ENCODE measurements at regions not wholly inside any gene's neighbourhood (a gene's known extent, or its start where the extent isn't known, plus 50 kb on each side); places are given as distances from the start of the nearest gene placed in this dataset.

GRCh38 chr2:9762164-9762563 is 81.1 kb upstream of the TAF1B start:
- Histone ChIP-seq H3K9me3 (no peaks in the 10 kb centered on the region), H3K27me3 (no peaks in the 10 kb centered on the region), H3K4me1 (peaks cover 50 to 54% of the 10 kb centered on the region in 2 donors), H3K36me3 (no peaks in the 10 kb centered on the region), H3K4me3 (no peak overlapping the region), H3K27ac (no peak overlapping the region)
- intact Hi-C loops (cut with DNase I; ENCODE audit: low total_unique reads) (loop anchor here (10.0 kb wide), 1 partner anchor 287 kb away; the partner anchor contains the start of gene IAH1), in situ Hi-C loops (cut with MboI; ENCODE audit: low sequenced_read_pairs in 4 of 4) (no loop called here)
- DNase-seq (no peak), ATAC-seq (no peak)
- TF ChIP-seq POLR2A (IDR thresholded peaks at IDR 0.05) (no peak), CTCF (IDR thresholded peaks at IDR 0.05 in 4 of 5, conservative IDR thresholded peaks at IDR 0.05 in 1 of 5) (no peak)

- in situ Hi-C loops (cut with MboI; ENCODE audit: low sequenced_read_pairs in 4 of 4) (no loop called here), intact Hi-C loops (cut with DNase I; ENCODE audit: low total_unique reads) (loop anchor here (10.0 kb wide), 1 partner anchor 288 kb away; the partner anchor contains the start of gene IAH1)
- Histone ChIP-seq H3K9me3 (no peaks in the 10 kb centered on the region), H3K36me3 (no peaks in the 10 kb centered on the region), H3K4me1 (peaks cover 43 to 46% of the 10 kb centered on the region in 2 donors), H3K27ac (peak overlapping the region in 3 of 4 donors; percentile 57 to 70 (median 68)), H3K27me3 (no peaks in the 10 kb centered on the region), H3K4me3 (no peak overlapping the region)
- DNase-seq (peak in 1 of 2 donors; percentile 12), ATAC-seq (no peak)
- TF ChIP-seq POLR2A (IDR thresholded peaks at IDR 0.05) = no peak
- TF ChIP-seq CTCF (IDR thresholded peaks at IDR 0.05 in 4 of 5, conservative IDR thresholded peaks at IDR 0.05 in 1 of 5) = no peak
These were observed 80.3 kb upstream of the TAF1B start for GRCh38 chr2:9762941-9763340.

- in situ Hi-C loops (cut with MboI; ENCODE audit: low sequenced_read_pairs in 4 of 4) (no loop called here), intact Hi-C loops (cut with DNase I; ENCODE audit: low total_unique reads) (loop anchor here (10.0 kb wide), 1 partner anchor 289 kb away; the partner anchor contains the start of gene IAH1)
- Histone ChIP-seq H3K4me3 (no peak overlapping the region), H3K36me3 (no peaks in the 10 kb centered on the region), H3K27ac (peak overlapping the region; percentile 57 to 70 (median 63)), H3K4me1 (peaks cover 41 to 42% of the 10 kb centered on the region in 2 donors), H3K9me3 (no peaks in the 10 kb centered on the region), H3K27me3 (no peaks in the 10 kb centered on the region)
- DNase-seq (peak in 1 of 2 donors; percentile 49), ATAC-seq (peak in 1 of 2 donors; percentile 16)
- TF ChIP-seq POLR2A (IDR thresholded peaks at IDR 0.05) (no peak), CTCF (IDR thresholded peaks at IDR 0.05 in 4 of 5, conservative IDR thresholded peaks at IDR 0.05 in 1 of 5) (no peak)
These were observed 79.7 kb upstream of the TAF1B start for GRCh38 chr2:9763356-9764152.

GRCh38 chr2:9764153-9764778 is 79.0 kb upstream of the TAF1B start:
- peaks cover 34 to 35% of the 10 kb centered on the region in 2 donors for H3K4me1 ChIP-seq
- no peaks in the 10 kb centered on the region for H3K27me3 ChIP-seq
- intact Hi-C loops (cut with DNase I; ENCODE audit: low total_unique reads) (loop anchor here (10.0 kb wide), 1 partner anchor 289 kb away; the partner anchor contains the start of gene IAH1), in situ Hi-C loops (cut with MboI; ENCODE audit: low sequenced_read_pairs in 4 of 4) (no loop called here)
- H3K4me3 ChIP-seq = no peak overlapping the region
- DNase-seq (peak in 1 of 2 donors; percentile 10), ATAC-seq (no peak)
- TF ChIP-seq POLR2A (IDR thresholded peaks at IDR 0.05) = no peak
- TF ChIP-seq CTCF (IDR thresholded peaks at IDR 0.05 in 4 of 5, conservative IDR thresholded peaks at IDR 0.05 in 1 of 5) = no peak
- peak overlapping the region; percentile 57 to 70 (median 63) for H3K27ac ChIP-seq
- H3K9me3 ChIP-seq = no peaks in the 10 kb centered on the region
- H3K36me3 ChIP-seq = no peaks in the 10 kb centered on the region
